PFSK-1 (cell line): ENCODE measurements at regions not wholly inside any gene's neighbourhood (a gene's known extent, or its start where the extent isn't known, plus 50 kb on each side); places are given as distances from the start of the nearest gene placed in this dataset.

Source experiments
- POLR2AphosphoS5 ChIP-seq: IDR thresholded peaks from 2 replicates; pipeline ENCODE4 v1.6.1; 2012; ENCODE audit warnings: low read depth, mild to moderate bottlenecking, control low read depth, low read length, moderate library complexity
- TAF1 ChIP-seq: IDR thresholded peaks from 2 replicates; pipeline ENCODE4 v1.6.1; 2012; ENCODE audit warnings: low read length, control low read depth, borderline replicate concordance; ENCODE audit not compliant: insufficient read depth

- TF ChIP-seq POLR2AphosphoS5 = no peak
- no peak for TF ChIP-seq TAF1
Observed at GRCh38 chr1:22204057-22204840, 61.4 kb upstream of the WNT4 start.
